Gastroesophageal sphincter (tissue), 4 donors: ENCODE measurements at regions not wholly inside any gene's neighbourhood (a gene's known extent, or its start where the extent isn't known, plus 50 kb on each side); places are given as distances from the start of the nearest gene placed in this dataset.

ENCODE experiments used
- ATAC-seq: fragments of 150-250 bp; one replicate; pipeline ENCODE4 v1.9.1; 2016; ENCODE audit warnings: mild to moderate bottlenecking, moderate library complexity
- H3K27ac ChIP-seq, 4 donors: fragments of 200-600 bp; sonication (generic) in 3 of 4; 1 replicate in 3 of 4; 2 replicates in 1 of 4; pipeline ENCODE4 v1.5.1; 2016 to 2019
- H3K27me3 ChIP-seq: fragments of 200-600 bp; sonication (generic); one replicate; pipeline ENCODE4 v1.5.1; 2019
- H3K36me3 ChIP-seq, 2 donors: fragments of 200-600 bp; sonication (generic); one replicate each; pipeline ENCODE4 v1.5.1; 2019; ENCODE audit warnings: control low read depth in 1 of 2
- H3K4me1 ChIP-seq, 3 donors: fragments of 200-600 bp; sonication (generic); 1 replicate in 2 of 3; 2 replicates in 1 of 3; pipeline ENCODE4 v1.5.1; 2016 to 2019; ENCODE audit warnings: control low read depth in 2 of 3
- H3K4me3 ChIP-seq, 2 donors: fragments of 200-600 bp; sonication (generic); one replicate each; pipeline ENCODE4 v1.5.1; 2019; ENCODE audit warnings: mild to moderate bottlenecking in 1 of 2, moderate library complexity in 1 of 2
- H3K9me3 ChIP-seq, 3 donors: fragments of 200-600 bp; sonication (generic); one replicate each; pipeline ENCODE4 v1.5.1; 2017 to 2019; ENCODE audit warnings: control low read depth in 2 of 3
- CTCF ChIP-seq, 4 experiments: fragments of 200-600 bp in 2 of 4; fragments of 450-650 bp in 2 of 4; sonication (generic) in 1 of 4; IDR thresholded peaks; one replicate each; pipeline ENCODE4 v1.5.1; 2017 to 2019; ENCODE audit warnings: antibody characterized with exemption in 4 of 4, mild to moderate bottlenecking in 2 of 4, moderate library complexity in 2 of 4
- EP300 ChIP-seq: sonication (generic); formaldehyde crosslinking; IDR thresholded peaks from one replicate; pipeline ENCODE4 v1.6.1; 2017; ENCODE audit warnings: antibody characterized with exemption, mild to moderate bottlenecking
- POLR2A ChIP-seq, 2 donors: fragments of 450-650 bp; IDR thresholded peaks; one replicate each; pipeline ENCODE4 v1.6.1; 2017; ENCODE audit warnings: antibody characterized with exemption in 2 of 2, mild to moderate bottlenecking in 2 of 2, moderate library complexity in 1 of 2
- POLR2AphosphoS5 ChIP-seq: sonication (generic); formaldehyde crosslinking; IDR thresholded peaks from one replicate; pipeline ENCODE4 v1.6.1; 2017; ENCODE audit warnings: antibody characterized with exemption
- WGBS, 2 donors: methylation state at CpG; one replicate each; pipeline ENCODE4 v1.1.5; 2018; ENCODE audit warnings: low coverage in 1 of 2; 5-methylcytosine and 5-hydroxymethylcytosine counted together

GRCh38 chr20:19867074-19867473, 109.0 kb downstream of the RIN2 start:
- TF ChIP-seq EP300, result no peak
- TF ChIP-seq POLR2A (IDR thresholded peaks at IDR 0.05), result no peak
- TF ChIP-seq CTCF (IDR thresholded peaks at IDR 0.05), result no peak
- TF ChIP-seq POLR2AphosphoS5, result no peak
- Histone ChIP-seq H3K9me3 (no peaks in the 10 kb centered on the region), H3K27ac (no peak overlapping the region), H3K27me3 (no peaks in the 10 kb centered on the region), H3K4me3 (no peak overlapping the region), H3K36me3 (peaks cover 0 to 14% of the 10 kb centered on the region in 2 donors), H3K4me1 (peaks cover 0 to 10% (median 0%) of the 10 kb centered on the region in 3 donors)
- ATAC-seq, result no peak
- WGBS, 2 donors, result 83 to 97% methylated on average over 2 of the region's 2 CpGs

DNA sequence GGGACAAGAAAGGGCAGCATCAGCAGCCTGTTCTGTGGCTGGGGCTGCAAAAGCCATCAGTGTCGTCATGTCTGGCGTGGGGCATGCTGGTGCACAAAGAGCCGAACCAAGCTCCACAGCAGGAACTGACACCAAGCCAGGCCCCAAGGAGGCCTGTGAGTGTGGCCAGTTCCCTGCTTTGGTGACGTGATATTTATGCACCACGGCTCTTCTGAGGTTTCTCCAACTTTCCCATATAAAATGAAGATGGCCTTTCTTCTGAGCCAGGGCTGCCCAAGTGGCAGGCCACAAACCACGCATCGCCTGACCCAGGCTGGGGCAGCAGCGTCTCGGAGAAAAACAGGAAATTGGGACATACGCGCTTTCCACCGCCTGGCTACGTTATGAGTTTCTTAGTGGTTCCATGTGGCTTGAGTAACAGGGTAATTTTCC, 109.9 kb downstream of the RIN2 start:
- TF ChIP-seq POLR2A (IDR thresholded peaks at IDR 0.05), result no peak
- no peak for TF ChIP-seq POLR2AphosphoS5
- no peak for TF ChIP-seq CTCF (IDR thresholded peaks at IDR 0.05)
- no peak for TF ChIP-seq EP300
- H3K27me3 ChIP-seq, result no peaks in the 10 kb centered on the region
- H3K4me3 ChIP-seq, result no peak overlapping the region
- 93 to 100% methylated on average over 4 to 10 of the region's 13 CpGs for WGBS, 2 donors
- peaks cover 0 to 10% (median 0%) of the 10 kb centered on the region in 3 donors for H3K4me1 ChIP-seq
- no peak overlapping the region for H3K27ac ChIP-seq
- H3K36me3 ChIP-seq, result peaks cover 0 to 21% of the 10 kb centered on the region in 2 donors
- ATAC-seq, result peak; percentile 58
- H3K9me3 ChIP-seq, result no peaks in the 10 kb centered on the region

- TF ChIP-seq POLR2A (IDR thresholded peaks at IDR 0.05) (no peak), POLR2AphosphoS5 (no peak), CTCF (IDR thresholded peaks at IDR 0.05) (no peak), EP300 (no peak)
- Histone ChIP-seq H3K4me3 (no peak overlapping the region), H3K4me1 (peaks cover 0 to 9% (median 0%) of the 10 kb centered on the region in 3 donors), H3K27me3 (no peaks in the 10 kb centered on the region), H3K27ac (no peak overlapping the region), H3K9me3 (no peaks in the 10 kb centered on the region), H3K36me3 (peaks cover 0 to 25% of the 10 kb centered on the region in 2 donors)
- 100% methylated on average over 3 of the region's 6 CpGs for WGBS, 2 donors
- ATAC-seq, result no peak
These were observed 110.4 kb downstream of the RIN2 start for GRCh38 chr20:19868441-19868840.

DNA sequence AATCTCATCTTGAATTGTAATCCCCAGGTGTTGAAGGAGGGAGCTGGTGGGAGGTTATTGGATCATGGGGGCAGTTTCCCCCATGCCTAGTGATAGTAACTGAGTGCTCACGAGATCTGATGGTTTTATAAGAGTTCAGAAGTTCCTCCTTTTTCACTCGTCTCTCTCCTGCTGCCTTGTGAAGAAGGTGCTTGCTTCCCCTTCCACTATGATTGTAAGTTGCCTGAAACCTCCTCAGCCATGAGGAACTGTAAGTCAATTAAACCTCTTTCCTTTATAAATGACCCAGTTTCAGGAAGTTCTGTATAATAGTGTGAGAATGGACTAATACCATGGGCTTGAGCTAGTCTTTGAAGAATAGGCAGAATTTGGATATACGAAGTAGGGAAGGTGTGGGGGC, 113.9 kb downstream of the RIN2 start:
- no peaks in the 10 kb centered on the region for H3K27me3 ChIP-seq
- TF ChIP-seq CTCF (IDR thresholded peaks at IDR 0.05) (no peak), POLR2AphosphoS5 (no peak), EP300 (no peak), POLR2A (IDR thresholded peaks at IDR 0.05) (no peak)
- H3K4me1 ChIP-seq, result peaks cover 0 to 19% (median 4%) of the 10 kb centered on the region in 3 donors
- H3K4me3 ChIP-seq, result no peak overlapping the region
- ATAC-seq, result no peak
- H3K27ac ChIP-seq, result no peak overlapping the region
- 91 to 93% methylated on average over 3 of the region's 3 CpGs for WGBS, 2 donors
- no peaks in the 10 kb centered on the region for H3K9me3 ChIP-seq
- H3K36me3 ChIP-seq, result peaks cover 0 to 27% of the 10 kb centered on the region in 2 donors

DNA sequence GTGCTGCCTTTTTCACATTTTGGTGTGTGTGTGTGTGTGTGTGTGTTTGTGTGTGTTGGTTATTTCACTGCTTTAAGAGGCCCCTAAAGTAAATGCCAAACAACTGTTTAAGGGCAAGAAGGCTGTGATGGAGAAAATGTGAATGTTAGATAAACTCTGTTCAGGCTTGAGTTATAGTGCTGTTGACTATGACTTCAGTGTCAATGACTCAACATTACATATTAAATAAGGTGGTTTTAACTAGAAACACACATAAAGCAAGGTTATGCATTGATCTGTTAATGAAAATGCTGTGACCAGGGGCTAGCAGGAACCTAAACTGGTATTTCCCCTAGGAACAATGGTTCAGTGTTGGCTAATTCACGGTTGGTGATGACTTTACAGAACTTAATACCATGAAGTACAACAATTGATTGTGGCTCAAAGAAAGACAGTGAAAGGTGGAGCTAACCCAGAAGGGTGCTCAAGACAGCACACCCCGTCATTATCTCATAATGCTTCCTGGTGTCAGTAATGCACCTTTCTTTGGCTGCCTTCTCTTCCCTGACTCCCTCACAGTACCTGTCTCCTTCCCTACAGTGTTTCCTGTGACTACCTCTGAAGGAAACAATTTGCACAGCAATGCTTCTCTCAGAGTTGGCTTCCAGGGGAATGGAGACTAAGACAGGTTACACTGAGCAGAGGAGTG, 116.1 kb downstream of the RIN2 start:
- TF ChIP-seq POLR2A (IDR thresholded peaks at IDR 0.05), result no peak
- TF ChIP-seq CTCF (IDR thresholded peaks at IDR 0.05), result no peak
- TF ChIP-seq POLR2AphosphoS5, result no peak
- no peak for TF ChIP-seq EP300
- WGBS, 2 donors, result 94% methylated on average over 2 of the region's 2 CpGs; no CpG with 5 or more reads in 1 of the 2 donors

More for the DNA sequence above, 116.1 kb downstream of the RIN2 start:
- Histone ChIP-seq H3K27ac (no peak overlapping the region), H3K4me3 (no peak overlapping the region), H3K36me3 (peaks cover 0 to 27% of the 10 kb centered on the region in 2 donors), H3K27me3 (no peaks in the 10 kb centered on the region), H3K4me1 (peaks cover 0 to 19% (median 4%) of the 10 kb centered on the region in 3 donors), H3K9me3 (no peaks in the 10 kb centered on the region)
- ATAC-seq, result no peak
